ENCODE measurements at regions not wholly inside any gene's neighbourhood (a gene's known extent, or its start where the extent isn't known, plus 50 kb on each side); places are given as distances from the start of the nearest gene placed in this dataset.

GRCh38 chr3:159280386-159281191 lies 478.7 kb downstream of the MFSD1 start:
- Histone ChIP-seq H3K4me2 (no peak overlapping the region), H3K9me2 (replicated peaks; ENCODE audit: insufficient read depth) (no peaks in the 10 kb centered on the region), H3K27me3 (no peaks in the 10 kb centered on the region), H3K36me3 (replicated peaks; ENCODE audit: insufficient read depth, low read depth) (no peaks in the 10 kb centered on the region), H3K27ac (no peak overlapping the region), H3K9me3 (ENCODE audit: low read depth) (no peaks in the 10 kb centered on the region), H4K20me1 (ENCODE audit: insufficient read depth, poor library complexity, severe bottlenecking) (no peaks in the 10 kb centered on the region), H2AFZ (no peak overlapping the region), H3K4me1 (ENCODE audit: insufficient read depth) (no peaks in the 10 kb centered on the region), H3K4me3 (no peak overlapping the region), H3K79me2 (no peaks in the 10 kb centered on the region)
- no peak for TF ChIP-seq EZH2phosphoT487 (IDR thresholded peaks at IDR 0.05; ENCODE audit: low read depth, severe bottlenecking, unreplicated experiment)
- TF ChIP-seq, protein P1, sequence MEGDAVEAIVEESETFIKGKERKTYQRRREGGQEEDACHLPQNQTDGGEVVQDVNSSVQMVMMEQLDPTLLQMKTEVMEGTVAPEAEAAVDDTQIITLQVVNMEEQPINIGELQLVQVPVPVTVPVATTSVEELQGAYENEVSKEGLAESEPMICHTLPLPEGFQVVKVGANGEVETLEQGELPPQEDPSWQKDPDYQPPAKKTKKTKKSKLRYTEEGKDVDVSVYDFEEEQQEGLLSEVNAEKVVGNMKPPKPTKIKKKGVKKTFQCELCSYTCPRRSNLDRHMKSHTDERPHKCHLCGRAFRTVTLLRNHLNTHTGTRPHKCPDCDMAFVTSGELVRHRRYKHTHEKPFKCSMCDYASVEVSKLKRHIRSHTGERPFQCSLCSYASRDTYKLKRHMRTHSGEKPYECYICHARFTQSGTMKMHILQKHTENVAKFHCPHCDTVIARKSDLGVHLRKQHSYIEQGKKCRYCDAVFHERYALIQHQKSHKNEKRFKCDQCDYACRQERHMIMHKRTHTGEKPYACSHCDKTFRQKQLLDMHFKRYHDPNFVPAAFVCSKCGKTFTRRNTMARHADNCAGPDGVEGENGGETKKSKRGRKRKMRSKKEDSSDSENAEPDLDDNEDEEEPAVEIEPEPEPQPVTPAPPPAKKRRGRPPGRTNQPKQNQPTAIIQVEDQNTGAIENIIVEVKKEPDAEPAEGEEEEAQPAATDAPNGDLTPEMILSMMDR (IDR thresholded peaks at IDR 0.05; ENCODE audit: poor library complexity): no peak
- no peak for TF ChIP-seq EZH2 (IDR thresholded peaks at IDR 0.05; ENCODE audit: borderline replicate concordance)
- no peak for DNase-seq (ENCODE audit: low spot score)
- WGBS (ENCODE audit: low lambda C conversion rate, missing lambda C conversion rate): 76% methylated on average over 10 of the region's 10 CpGs

DNA sequence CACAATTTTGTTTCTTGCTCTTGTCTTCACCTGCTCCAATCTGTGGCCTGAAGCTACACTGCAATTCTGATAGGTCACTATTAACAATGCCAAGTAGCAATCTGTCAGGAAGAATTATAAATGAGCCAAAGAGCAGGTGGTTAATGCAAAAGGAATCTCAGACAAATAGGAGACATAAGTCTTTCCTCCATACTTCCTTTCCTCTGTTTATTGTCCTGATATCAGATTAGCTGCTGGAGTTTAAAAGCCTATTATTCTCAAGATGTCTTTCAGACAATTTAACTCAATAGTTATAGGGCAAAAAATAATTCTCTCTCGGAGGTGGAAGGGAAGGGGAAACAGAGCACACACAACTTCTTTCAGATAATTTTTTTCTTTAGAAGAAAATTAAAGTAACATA lies 491.6 kb downstream of the MFSD1 start:
- H3K9me3 ChIP-seq (ENCODE audit: low read depth): no peaks in the 10 kb centered on the region
- no peaks in the 10 kb centered on the region for H3K4me1 ChIP-seq (ENCODE audit: insufficient read depth)
- no peaks in the 10 kb centered on the region for H3K79me2 ChIP-seq
- no peaks in the 10 kb centered on the region for H3K9me2 ChIP-seq (replicated peaks; ENCODE audit: insufficient read depth)
- no peaks in the 10 kb centered on the region for H4K20me1 ChIP-seq (ENCODE audit: insufficient read depth, poor library complexity, severe bottlenecking)
- TF ChIP-seq, protein P1 (IDR thresholded peaks at IDR 0.05; ENCODE audit: poor library complexity): no peak
- no peak for TF ChIP-seq EZH2phosphoT487 (IDR thresholded peaks at IDR 0.05; ENCODE audit: low read depth, severe bottlenecking, unreplicated experiment)
- no peak for TF ChIP-seq EZH2 (IDR thresholded peaks at IDR 0.05; ENCODE audit: borderline replicate concordance)
- no peak overlapping the region for H3K4me3 ChIP-seq
- DNase-seq (ENCODE audit: low spot score): no peak
- H3K4me2 ChIP-seq: no peak overlapping the region
- H2AFZ ChIP-seq: no peak overlapping the region
- WGBS (ENCODE audit: low lambda C conversion rate, missing lambda C conversion rate): 75% methylated on average over 1 of the region's 1 CpG
- no peaks in the 10 kb centered on the region for H3K27me3 ChIP-seq
- no peaks in the 10 kb centered on the region for H3K36me3 ChIP-seq (replicated peaks; ENCODE audit: insufficient read depth, low read depth)
- H3K27ac ChIP-seq: no peak overlapping the region

DNA sequence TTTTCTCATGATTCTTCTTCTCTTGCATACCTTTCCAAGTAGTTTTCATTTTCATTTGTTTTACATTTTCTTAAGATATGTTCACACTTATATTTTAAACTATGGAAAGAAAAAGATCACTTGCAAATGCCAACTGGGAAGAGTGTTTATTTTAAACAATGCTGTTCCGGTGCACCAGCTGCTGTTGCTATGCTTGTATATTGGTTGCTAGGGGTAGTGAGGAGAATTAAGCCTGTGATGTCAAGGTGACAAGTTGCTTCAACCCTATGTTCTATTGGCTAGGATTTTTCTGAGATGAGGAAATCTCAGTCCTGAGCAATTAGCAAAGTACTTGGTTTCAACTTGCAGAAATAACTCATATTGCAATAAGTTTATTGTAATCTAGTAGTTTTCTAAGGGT lies 500.1 kb downstream of the MFSD1 start:
- H3K4me3 ChIP-seq: no peak overlapping the region
- no peak overlapping the region for H3K4me2 ChIP-seq
- H3K4me1 ChIP-seq (ENCODE audit: insufficient read depth): no peaks in the 10 kb centered on the region
- H3K27me3 ChIP-seq: no peaks in the 10 kb centered on the region
- no peak overlapping the region for H3K27ac ChIP-seq
- WGBS (ENCODE audit: low lambda C conversion rate, missing lambda C conversion rate): 82% methylated on average over 1 of the region's 1 CpG
- H3K9me2 ChIP-seq (replicated peaks; ENCODE audit: insufficient read depth): no peaks in the 10 kb centered on the region
- H3K36me3 ChIP-seq (replicated peaks; ENCODE audit: insufficient read depth, low read depth): no peaks in the 10 kb centered on the region
- H3K79me2 ChIP-seq: no peaks in the 10 kb centered on the region
- TF ChIP-seq, protein P1 (IDR thresholded peaks at IDR 0.05; ENCODE audit: poor library complexity): no peak
- TF ChIP-seq EZH2 (IDR thresholded peaks at IDR 0.05; ENCODE audit: borderline replicate concordance) (no peak), EZH2phosphoT487 (IDR thresholded peaks at IDR 0.05; ENCODE audit: low read depth, severe bottlenecking, unreplicated experiment) (no peak)
- no peaks in the 10 kb centered on the region for H4K20me1 ChIP-seq (ENCODE audit: insufficient read depth, poor library complexity, severe bottlenecking)
- H2AFZ ChIP-seq: no peak overlapping the region
- no peak for DNase-seq (ENCODE audit: low spot score)
- H3K9me3 ChIP-seq (ENCODE audit: low read depth): no peaks in the 10 kb centered on the region

Measured in hepatocyte (in vitro differentiated cells).